ENCODE measurements at regions not wholly inside any gene's neighbourhood (a gene's known extent, or its start where the extent isn't known, plus 50 kb on each side); places are given as distances from the start of the nearest gene placed in this dataset.

DNA sequence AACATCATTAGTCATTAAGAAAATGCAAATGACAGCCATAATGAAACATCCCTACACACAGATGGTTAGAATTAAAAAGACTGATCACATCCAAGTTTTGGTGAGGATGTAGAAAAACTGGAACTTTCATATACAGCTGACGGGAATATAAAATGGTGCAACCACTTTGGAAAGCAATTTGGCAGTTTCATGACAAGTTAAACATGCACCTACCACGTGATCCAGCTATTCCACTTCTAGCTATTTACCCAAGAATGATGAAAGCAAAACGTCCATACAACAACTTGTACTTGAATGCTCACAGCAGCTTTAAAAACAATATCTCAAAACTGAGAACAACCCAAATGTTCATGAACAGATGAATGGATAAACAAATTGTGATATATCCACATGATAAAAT, 77.9 kb upstream of the AVPR1A start:
- ChIA-PET RAD21 (ENCODE audit: unreplicated experiment) (no interaction called here), CTCF (no interaction called here), SMC1A (ENCODE audit: uncharacterized antibody, unreplicated experiment) (no interaction called here), POLR2A (no interaction called here)
- H3K4me3 ChIP-seq = no peak overlapping the region
- H3K9me3 ChIP-seq (replicated peaks; ENCODE audit: control insufficient read depth, insufficient read depth, low read length) = no peaks in the 10 kb centered on the region
- H3K9ac ChIP-seq (ENCODE audit: control insufficient read depth, insufficient read depth, low read length) = no peak overlapping the region
- no peaks in the 10 kb centered on the region for H3K27me3 ChIP-seq (replicated peaks in 1 of 2; ENCODE audit: control insufficient read depth in 2 of 2, insufficient read depth in 2 of 2, low read length in 1 of 2)
- 20% methylated on average over 3 of the region's 3 CpGs for WGBS (ENCODE audit: insufficient coverage, insufficient replicate concordance, low lambda C conversion rate, missing lambda C conversion rate)
- no peak overlapping the region for H2AFZ ChIP-seq (ENCODE audit: control insufficient read depth, low read depth, low read length)
- no peaks in the 10 kb centered on the region for H3K36me3 ChIP-seq (ENCODE audit: control insufficient read depth in 2 of 2, insufficient read depth in 2 of 2, low read length in 1 of 2)
- no peaks in the 10 kb centered on the region for H3K4me1 ChIP-seq (ENCODE audit: control insufficient read depth, insufficient read depth, low read length)
- H3K79me2 ChIP-seq (ENCODE audit: control insufficient read depth, insufficient read depth, low read length) = no peaks in the 10 kb centered on the region
- in situ Hi-C loops (cut with MboI) (no loop called here), intact Hi-C loops (cut with micrococcal nuclease; ENCODE audit: unreplicated experiment) (no loop called here)
- no TSS peak for BruUV-seq (replicated peaks)
- FAIRE-seq (no peak), DNase-seq (ENCODE audit: low read depth, low spot score) (no peak), ATAC-seq (no peak)
- H4K20me1 ChIP-seq (ENCODE audit: control insufficient read depth, insufficient read depth) = no peaks in the 10 kb centered on the region
- no peak for TF ChIP-seq ZZZ3 (IDR thresholded peaks at IDR 0.05; ENCODE audit: control insufficient read depth, insufficient read length, low read depth)
- TF ChIP-seq CBFB (IDR thresholded peaks at IDR 0.05; ENCODE audit: low read depth) = no peak
- no peak for TF ChIP-seq POLR2A (IDR thresholded peaks at IDR 0.05; ENCODE audit: low read depth, low read length)
- no peak for TF ChIP-seq MEF2B (IDR thresholded peaks at IDR 0.05; ENCODE audit: partially characterized antibody, poor library complexity, severe bottlenecking)
- TF ChIP-seq, protein P1, sequence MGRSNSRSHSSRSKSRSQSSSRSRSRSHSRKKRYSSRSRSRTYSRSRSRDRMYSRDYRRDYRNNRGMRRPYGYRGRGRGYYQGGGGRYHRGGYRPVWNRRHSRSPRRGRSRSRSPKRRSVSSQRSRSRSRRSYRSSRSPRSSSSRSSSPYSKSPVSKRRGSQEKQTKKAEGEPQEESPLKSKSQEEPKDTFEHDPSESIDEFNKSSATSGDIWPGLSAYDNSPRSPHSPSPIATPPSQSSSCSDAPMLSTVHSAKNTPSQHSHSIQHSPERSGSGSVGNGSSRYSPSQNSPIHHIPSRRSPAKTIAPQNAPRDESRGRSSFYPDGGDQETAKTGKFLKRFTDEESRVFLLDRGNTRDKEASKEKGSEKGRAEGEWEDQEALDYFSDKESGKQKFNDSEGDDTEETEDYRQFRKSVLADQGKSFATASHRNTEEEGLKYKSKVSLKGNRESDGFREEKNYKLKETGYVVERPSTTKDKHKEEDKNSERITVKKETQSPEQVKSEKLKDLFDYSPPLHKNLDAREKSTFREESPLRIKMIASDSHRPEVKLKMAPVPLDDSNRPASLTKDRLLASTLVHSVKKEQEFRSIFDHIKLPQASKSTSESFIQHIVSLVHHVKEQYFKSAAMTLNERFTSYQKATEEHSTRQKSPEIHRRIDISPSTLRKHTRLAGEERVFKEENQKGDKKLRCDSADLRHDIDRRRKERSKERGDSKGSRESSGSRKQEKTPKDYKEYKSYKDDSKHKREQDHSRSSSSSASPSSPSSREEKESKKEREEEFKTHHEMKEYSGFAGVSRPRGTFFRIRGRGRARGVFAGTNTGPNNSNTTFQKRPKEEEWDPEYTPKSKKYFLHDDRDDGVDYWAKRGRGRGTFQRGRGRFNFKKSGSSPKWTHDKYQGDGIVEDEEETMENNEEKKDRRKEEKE (IDR thresholded peaks at IDR 0.05) = no peak
- H3K4me2 ChIP-seq (ENCODE audit: control insufficient read depth, insufficient read depth) = no peak overlapping the region
- H3K27ac ChIP-seq (ENCODE audit: control insufficient read depth, insufficient read depth) = no peak overlapping the region

DNA sequence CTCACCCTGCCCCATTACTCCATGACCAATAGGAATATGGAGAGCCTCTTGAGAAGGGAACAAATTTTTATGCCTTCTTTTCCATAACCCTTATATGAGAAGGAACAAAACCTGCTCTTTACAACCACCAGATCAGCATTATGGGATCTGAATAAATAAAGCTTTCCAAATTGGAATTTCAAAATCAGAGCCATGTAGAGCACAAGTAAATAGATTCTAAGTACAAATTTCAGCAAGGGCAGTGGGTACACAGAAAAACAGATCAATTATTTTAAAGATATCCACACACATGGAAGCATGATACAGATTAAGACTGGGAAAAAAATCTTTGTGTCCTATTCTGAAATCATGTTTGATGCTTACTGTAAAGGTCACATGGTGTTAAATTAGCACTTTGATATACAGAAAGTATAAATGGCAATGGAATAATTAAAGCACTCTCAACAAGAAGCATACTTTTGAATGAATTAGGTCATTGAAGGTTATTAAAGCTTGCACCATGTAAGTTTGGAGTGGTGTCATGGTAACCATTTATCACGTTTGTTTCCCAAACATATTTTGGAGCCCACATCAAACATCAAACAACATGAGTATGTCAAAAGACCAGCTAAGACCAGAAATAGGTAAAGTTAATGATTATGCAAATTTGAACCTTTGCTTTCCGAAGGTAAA, 75.9 kb upstream of the AVPR1A start:
- in situ Hi-C loops (cut with MboI) = no loop called here
- SMC1A ChIA-PET (ENCODE audit: uncharacterized antibody, unreplicated experiment) = no interaction called here
- no peaks in the 10 kb centered on the region for H3K36me3 ChIP-seq (ENCODE audit: control insufficient read depth in 2 of 2, insufficient read depth in 2 of 2, low read length in 1 of 2)
- TF ChIP-seq IRF4 (IDR thresholded peaks at IDR 0.05; ENCODE audit: low read depth, low read length) (no peak), NR2C2 (IDR thresholded peaks at IDR 0.05; ENCODE audit: borderline replicate concordance, control insufficient read depth, insufficient read length, low read depth) (no peak), RAD21 (IDR thresholded peaks at IDR 0.05; ENCODE audit: insufficient read depth, low read depth, low read length) (no peak), FOXK2 (IDR thresholded peaks at IDR 0.05) (no peak), ZNF622 (IDR thresholded peaks at IDR 0.05) (no peak)
- TF ChIP-seq, protein P2, sequence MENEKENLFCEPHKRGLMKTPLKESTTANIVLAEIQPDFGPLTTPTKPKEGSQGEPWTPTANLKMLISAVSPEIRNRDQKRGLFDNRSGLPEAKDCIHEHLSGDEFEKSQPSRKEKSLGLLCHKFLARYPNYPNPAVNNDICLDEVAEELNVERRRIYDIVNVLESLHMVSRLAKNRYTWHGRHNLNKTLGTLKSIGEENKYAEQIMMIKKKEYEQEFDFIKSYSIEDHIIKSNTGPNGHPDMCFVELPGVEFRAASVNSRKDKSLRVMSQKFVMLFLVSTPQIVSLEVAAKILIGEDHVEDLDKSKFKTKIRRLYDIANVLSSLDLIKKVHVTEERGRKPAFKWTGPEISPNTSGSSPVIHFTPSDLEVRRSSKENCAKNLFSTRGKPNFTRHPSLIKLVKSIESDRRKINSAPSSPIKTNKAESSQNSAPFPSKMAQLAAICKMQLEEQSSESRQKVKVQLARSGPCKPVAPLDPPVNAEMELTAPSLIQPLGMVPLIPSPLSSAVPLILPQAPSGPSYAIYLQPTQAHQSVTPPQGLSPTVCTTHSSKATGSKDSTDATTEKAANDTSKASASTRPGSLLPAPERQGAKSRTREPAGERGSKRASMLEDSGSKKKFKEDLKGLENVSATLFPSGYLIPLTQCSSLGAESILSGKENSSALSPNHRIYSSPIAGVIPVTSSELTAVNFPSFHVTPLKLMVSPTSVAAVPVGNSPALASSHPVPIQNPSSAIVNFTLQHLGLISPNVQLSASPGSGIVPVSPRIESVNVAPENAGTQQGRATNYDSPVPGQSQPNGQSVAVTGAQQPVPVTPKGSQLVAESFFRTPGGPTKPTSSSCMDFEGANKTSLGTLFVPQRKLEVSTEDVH (IDR thresholded peaks at IDR 0.05; ENCODE audit: low read depth, partially characterized antibody) = no peak
- TF ChIP-seq, protein P3, sequence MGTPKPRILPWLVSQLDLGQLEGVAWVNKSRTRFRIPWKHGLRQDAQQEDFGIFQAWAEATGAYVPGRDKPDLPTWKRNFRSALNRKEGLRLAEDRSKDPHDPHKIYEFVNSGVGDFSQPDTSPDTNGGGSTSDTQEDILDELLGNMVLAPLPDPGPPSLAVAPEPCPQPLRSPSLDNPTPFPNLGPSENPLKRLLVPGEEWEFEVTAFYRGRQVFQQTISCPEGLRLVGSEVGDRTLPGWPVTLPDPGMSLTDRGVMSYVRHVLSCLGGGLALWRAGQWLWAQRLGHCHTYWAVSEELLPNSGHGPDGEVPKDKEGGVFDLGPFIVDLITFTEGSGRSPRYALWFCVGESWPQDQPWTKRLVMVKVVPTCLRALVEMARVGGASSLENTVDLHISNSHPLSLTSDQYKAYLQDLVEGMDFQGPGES (IDR thresholded peaks at IDR 0.05) = no peak

More for the DNA sequence above, 75.9 kb upstream of the AVPR1A start:
- no peaks in the 10 kb centered on the region for H3K79me2 ChIP-seq (ENCODE audit: control insufficient read depth, insufficient read depth, low read length)
- H4K20me1 ChIP-seq (ENCODE audit: control insufficient read depth, insufficient read depth) = no peaks in the 10 kb centered on the region
- H2AFZ ChIP-seq (ENCODE audit: control insufficient read depth, low read depth, low read length) = no peak overlapping the region
- no peak for DNase-seq (ENCODE audit: low read depth, low spot score)
- no peak for FAIRE-seq
- H3K27me3 ChIP-seq (replicated peaks in 1 of 2; ENCODE audit: control insufficient read depth in 2 of 2, insufficient read depth in 2 of 2, low read length in 1 of 2) = no peaks in the 10 kb centered on the region
- no peaks in the 10 kb centered on the region for H3K9me3 ChIP-seq (replicated peaks; ENCODE audit: control insufficient read depth, insufficient read depth, low read length)
- intact Hi-C loops (cut with micrococcal nuclease; ENCODE audit: unreplicated experiment) = no loop called here
- H3K9ac ChIP-seq (ENCODE audit: control insufficient read depth, insufficient read depth, low read length) = no peak overlapping the region
- WGBS (ENCODE audit: insufficient coverage, insufficient replicate concordance, low lambda C conversion rate, missing lambda C conversion rate) = 29% methylated on average over 2 of the region's 2 CpGs
- no TSS peak for BruUV-seq (replicated peaks)
- CTCF ChIA-PET = no interaction called here
- no peak overlapping the region for H3K27ac ChIP-seq (ENCODE audit: control insufficient read depth, insufficient read depth)
- POLR2A ChIA-PET = no interaction called here
- no peaks in the 10 kb centered on the region for H3K4me1 ChIP-seq (ENCODE audit: control insufficient read depth, insufficient read depth, low read length)
- RAD21 ChIA-PET (ENCODE audit: unreplicated experiment) = no interaction called here
- no peak overlapping the region for H3K4me2 ChIP-seq (ENCODE audit: control insufficient read depth, insufficient read depth)
- no peak overlapping the region for H3K4me3 ChIP-seq
- ATAC-seq = no peak

All from GM12878 (cell line).